HEK293 (cell line): ENCODE measurements at regions not wholly inside any gene's neighbourhood (a gene's known extent, or its start where the extent isn't known, plus 50 kb on each side); places are given as distances from the start of the nearest gene placed in this dataset.

ENCODE experiments used
- CTCF ChIA-PET: fragments of 350-600 bp; formaldehyde crosslinking; extraction: SDS; loops from one replicate; lab custom pipeline; 2021; ENCODE audit warnings: antibody characterized with exemption; lab: Yijun Ruan, JAX
- POLR2A ChIA-PET: fragments of 300-600 bp; formaldehyde crosslinking; extraction: SDS; loops from one replicate; lab custom pipeline; 2020; ENCODE audit warnings: antibody characterized with exemption, inconsistent platforms; lab: Yijun Ruan, JAX
- H3K27ac ChIP-seq: fragments of 200-500 bp; sonication (Bioruptor generic); 2 replicates; pipeline ENCODE4 v1.5.1; 2014; ENCODE audit warnings: low read depth, low read length, control low read depth, inconsistent platforms; ENCODE audit errors: extremely low read depth
- H3K36me3 ChIP-seq, 2 experiments: fragments of 200-500 bp in 1 of 2; sonication (Bioruptor generic) in 1 of 2; 1 replicate in 1 of 2; 2 replicates in 1 of 2; pipeline ENCODE4 v1.5.1; 2014 to 2017; ENCODE audit warnings: inconsistent platforms in 2 of 2, low read length in 2 of 2; ENCODE audit not compliant: control insufficient read depth in 2 of 2, insufficient read depth in 1 of 2
- H3K4me1 ChIP-seq: fragments of 200-500 bp; sonication (Bioruptor generic); 2 replicates; pipeline ENCODE4 v1.5.1; 2014; ENCODE audit warnings: mild to moderate bottlenecking, low read length, inconsistent platforms; ENCODE audit not compliant: control insufficient read depth, insufficient read depth
- H3K4me3 ChIP-seq: 2 replicates; pipeline ENCODE4 v1.5.1; 2011; ENCODE audit warnings: low read depth, mild to moderate bottlenecking, control low read depth, low read length, moderate library complexity
- H3K9me3 ChIP-seq: fragments of 200-500 bp; sonication (Bioruptor generic); 2 replicates; pipeline ENCODE4 v1.5.1; 2014; ENCODE audit warnings: low read depth, low read length, inconsistent platforms; ENCODE audit not compliant: control insufficient read depth, insufficient read depth
- GLI4 ChIP-seq: fragments of 450-650 bp; formaldehyde crosslinking; IDR thresholded peaks from 2 replicates; pipeline ENCODE4 v1.5.1; 2016; ENCODE audit warnings: missing biosample characterization, missing genetic modification characterization
- HOXA7 ChIP-seq: sonication (generic); formaldehyde crosslinking; IDR thresholded peaks from 2 replicates; pipeline ENCODE4 v1.8.1; 2022; ENCODE audit warnings: missing genetic modification reagents, borderline replicate concordance
- KLF16 ChIP-seq: fragments of 450-650 bp; formaldehyde crosslinking; IDR thresholded peaks from 2 replicates; pipeline ENCODE4 v1.5.1; 2017; ENCODE audit warnings: missing biosample characterization, missing genetic modification characterization
- PRDM4 ChIP-seq: fragments of 450-650 bp; formaldehyde crosslinking; IDR thresholded peaks from 2 replicates; pipeline ENCODE4 v1.5.1; 2017; ENCODE audit warnings: missing biosample characterization, missing genetic modification characterization
- REPIN1 ChIP-seq: fragments of 450-650 bp; formaldehyde crosslinking; IDR thresholded peaks from 2 replicates; pipeline ENCODE4 v1.5.1; 2017; ENCODE audit warnings: missing biosample characterization, missing genetic modification characterization, low read depth
- SETDB1 ChIP-seq: IDR thresholded peaks from one replicate; pipeline ENCODE4 v1.6.1; 2017; ENCODE audit warnings: mild to moderate bottlenecking, low read length, moderate library complexity, mixed read lengths; ENCODE audit not compliant: insufficient read length
- WT1 ChIP-seq: fragments of 450-650 bp; formaldehyde crosslinking; IDR thresholded peaks from 2 replicates; pipeline ENCODE4 v1.5.1; 2016; ENCODE audit warnings: missing biosample characterization, missing genetic modification characterization
- ZBTB6 ChIP-seq: fragments of 450-650 bp; formaldehyde crosslinking; IDR thresholded peaks from 2 replicates; pipeline ENCODE4 v1.5.1; 2017; ENCODE audit warnings: missing biosample characterization, missing genetic modification characterization
- ZFP37 ChIP-seq: fragments of 450-650 bp; formaldehyde crosslinking; IDR thresholded peaks from 2 replicates; pipeline ENCODE4 v1.5.1; 2016; ENCODE audit warnings: missing biosample characterization, missing genetic modification characterization
- ZNF10 ChIP-seq: fragments of 450-650 bp; formaldehyde crosslinking; IDR thresholded peaks from 2 replicates; pipeline ENCODE4 v1.5.1; 2017; ENCODE audit warnings: missing biosample characterization, missing genetic modification characterization
- ZNF184 ChIP-seq: fragments of 450-650 bp; IDR thresholded peaks from 2 replicates; pipeline ENCODE4 v1.5.1; 2018; ENCODE audit warnings: missing biosample characterization, mild to moderate bottlenecking, missing genetic modification characterization
- ZNF324 ChIP-seq: fragments of 450-650 bp; formaldehyde crosslinking; IDR thresholded peaks from 2 replicates; pipeline ENCODE4 v1.5.1; 2016; ENCODE audit warnings: missing biosample characterization, missing genetic modification characterization
- ZNF362 ChIP-seq: fragments of 450-650 bp; formaldehyde crosslinking; IDR thresholded peaks from 2 replicates; pipeline ENCODE4 v1.5.1; 2016; ENCODE audit warnings: missing biosample characterization, missing genetic modification characterization
- ZNF530 ChIP-seq: fragments of 450-650 bp; formaldehyde crosslinking; IDR thresholded peaks from 2 replicates; pipeline ENCODE4 v1.5.1; 2016; ENCODE audit warnings: low read depth, missing biosample characterization, missing genetic modification characterization
- ZNF555 ChIP-seq: fragments of 450-650 bp; formaldehyde crosslinking; conservative IDR thresholded peaks from 2 replicates; pipeline ENCODE4 v1.5.1; 2017; ENCODE audit warnings: missing biosample characterization, mild to moderate bottlenecking, missing genetic modification characterization, inconsistent platforms
- ZNF600 ChIP-seq: fragments of 450-650 bp; formaldehyde crosslinking; IDR thresholded peaks from 2 replicates; pipeline ENCODE4 v1.5.1; 2016; ENCODE audit warnings: missing biosample characterization, missing genetic modification characterization
- ZNF623 ChIP-seq: fragments of 450-650 bp; formaldehyde crosslinking; IDR thresholded peaks from 2 replicates; pipeline ENCODE4 v1.5.1; 2016; ENCODE audit warnings: missing biosample characterization, missing genetic modification characterization
- ZNF624 ChIP-seq: fragments of 450-650 bp; formaldehyde crosslinking; IDR thresholded peaks from 2 replicates; pipeline ENCODE4 v1.5.1; 2017; ENCODE audit warnings: missing biosample characterization, missing genetic modification characterization
- ZNF645 ChIP-seq: fragments of 450-650 bp; formaldehyde crosslinking; IDR thresholded peaks from 2 replicates; pipeline ENCODE4; 2016; ENCODE audit warnings: missing biosample characterization, missing genetic modification characterization
- ZNF660 ChIP-seq: fragments of 450-650 bp; IDR thresholded peaks from 2 replicates; pipeline ENCODE4 v1.5.1; 2018; ENCODE audit warnings: missing biosample characterization, mild to moderate bottlenecking, missing genetic modification characterization
- ZNF664 ChIP-seq: fragments of 450-650 bp; formaldehyde crosslinking; IDR thresholded peaks from 2 replicates; pipeline ENCODE4 v1.5.1; 2016; ENCODE audit warnings: missing biosample characterization, missing genetic modification characterization
- ZNF670 ChIP-seq: fragments of 450-650 bp; formaldehyde crosslinking; IDR thresholded peaks from 2 replicates; pipeline ENCODE4 v1.5.1; 2016; ENCODE audit warnings: missing biosample characterization, missing genetic modification characterization, low read depth
- ZNF791 ChIP-seq: fragments of 450-650 bp; formaldehyde crosslinking; IDR thresholded peaks from 2 replicates; pipeline ENCODE4 v1.5.1; 2016; ENCODE audit warnings: missing biosample characterization, missing genetic modification characterization
- ZSCAN23 ChIP-seq: fragments of 450-650 bp; formaldehyde crosslinking; IDR thresholded peaks from 2 replicates; pipeline ENCODE4 v1.5.1; 2016; ENCODE audit warnings: missing biosample characterization, missing genetic modification characterization

- TF ChIP-seq ZNF624 (tag by site-specific recombination) (no peak), ZNF664 (tag by site-specific recombination) (no peak), ZNF660 (no peak)
- TF ChIP-seq, all 188 proteins: peak for 0
Observed at GRCh38 chr22:27554841-27555456, 246.6 kb downstream of the MN1 start (continued).

- peaks cover 7% of the 10 kb centered on the region for H3K4me1 ChIP-seq
- H3K27ac ChIP-seq = no peak overlapping the region
- no peak overlapping the region for H3K4me3 ChIP-seq
- CTCF ChIA-PET = no interaction called here
- H3K36me3 ChIP-seq = no peaks in the 10 kb centered on the region
- no peaks in the 10 kb centered on the region for H3K9me3 ChIP-seq
- POLR2A ChIA-PET = no interaction called here
- TF ChIP-seq WT1 (no peak), ZNF645 (tag by site-specific recombination) (no peak), ZNF530 (tag by site-specific recombination) (no peak), SETDB1 (no peak), ZBTB6 (tag by site-specific recombination) (no peak), ZSCAN23 (tag by site-specific recombination) (no peak), ZNF791 (tag by site-specific recombination) (no peak), ZNF362 (no peak)
Observed at GRCh38 chr22:27556371-27556770, 245.2 kb downstream of the MN1 start.

- Histone ChIP-seq H3K27ac (no peak overlapping the region), H3K4me1 (peaks cover 7% of the 10 kb centered on the region), H3K36me3 (no peaks in the 10 kb centered on the region), H3K9me3 (no peaks in the 10 kb centered on the region), H3K4me3 (no peak overlapping the region)
- CTCF ChIA-PET = no interaction called here
- TF ChIP-seq ZNF664 (tag by site-specific recombination) = peak; percentile 42; the same call in 1 of the 2 replicates
- TF ChIP-seq ZNF670 (tag by site-specific recombination) = no peak
- no peak for TF ChIP-seq ZNF324
- no peak for TF ChIP-seq ZFP37 (tag by site-specific recombination)
- peak; percentile 67 for TF ChIP-seq PRDM4 (tag by site-specific recombination)
- TF ChIP-seq ZNF600 (tag by site-specific recombination) = no peak
- no peak for TF ChIP-seq ZNF623 (tag by site-specific recombination)
- no peak for TF ChIP-seq REPIN1 (tag by site-specific recombination)
- TF ChIP-seq ZNF555 = no peak
- no peak for TF ChIP-seq GLI4 (tag by site-specific recombination)
- no peak for TF ChIP-seq KLF16 (tag by site-specific recombination)
- no peak for TF ChIP-seq ZNF184 (tag by site-specific recombination)
- no peak for TF ChIP-seq ZNF10
- TF ChIP-seq HOXA7 = no peak
- POLR2A ChIA-PET = no interaction called here
Observed at GRCh38 chr22:27557286-27558008, 244.1 kb downstream of the MN1 start.
